GM21825 (cell line): ENCODE measurements at regions not wholly inside any gene's neighbourhood (a gene's known extent, or its start where the extent isn't known, plus 50 kb on each side); places are given as distances from the start of the nearest gene placed in this dataset.
A peak's percentile ranks its signal among the peaks of the same experiment; 100 is the strongest.

Experiments
- ATAC-seq: cut with Tn5 transposase; IDR thresholded peaks from one replicate; pipeline ENCODE4 v1.9.1; 2021; ENCODE audit warnings: mild to moderate bottlenecking, moderate library complexity; ENCODE audit not compliant: unreplicated experiment

DNA sequence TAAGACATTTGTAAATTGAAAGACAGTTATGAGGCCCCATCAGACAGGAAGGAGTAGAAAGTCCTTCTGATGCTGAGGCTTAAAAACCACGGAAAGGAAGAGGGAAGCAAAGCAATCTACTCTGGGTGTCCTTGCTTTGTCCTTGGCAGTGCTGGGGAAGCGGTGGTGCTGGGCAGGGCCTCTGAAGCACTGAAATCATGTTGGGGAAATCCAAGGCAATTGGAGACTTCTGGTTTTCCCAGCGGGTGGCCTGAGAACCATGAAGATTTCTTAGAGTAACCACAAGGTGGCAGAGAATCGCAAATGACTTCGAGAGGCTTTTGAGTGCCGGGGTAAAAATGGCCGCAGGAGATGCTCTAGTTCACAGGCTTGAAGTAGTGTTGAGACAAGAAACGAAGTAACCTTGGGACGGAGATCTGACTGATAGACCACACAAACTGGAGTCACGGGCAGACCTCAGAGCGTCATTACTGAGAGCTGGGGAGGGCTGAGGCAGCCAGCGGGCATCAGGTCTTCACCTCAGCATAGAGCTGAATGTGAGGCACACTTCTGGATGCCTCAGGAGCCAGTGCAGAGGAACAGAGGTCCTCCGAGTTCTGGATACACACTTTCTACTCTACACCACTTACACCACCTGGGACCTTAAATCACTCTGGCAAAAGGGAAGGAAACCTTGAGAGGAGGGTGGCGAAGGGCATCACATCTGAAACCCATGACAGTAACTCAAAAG is 130.7 kb upstream of the GPRIN3 start:
- ATAC-seq = no peak

DNA sequence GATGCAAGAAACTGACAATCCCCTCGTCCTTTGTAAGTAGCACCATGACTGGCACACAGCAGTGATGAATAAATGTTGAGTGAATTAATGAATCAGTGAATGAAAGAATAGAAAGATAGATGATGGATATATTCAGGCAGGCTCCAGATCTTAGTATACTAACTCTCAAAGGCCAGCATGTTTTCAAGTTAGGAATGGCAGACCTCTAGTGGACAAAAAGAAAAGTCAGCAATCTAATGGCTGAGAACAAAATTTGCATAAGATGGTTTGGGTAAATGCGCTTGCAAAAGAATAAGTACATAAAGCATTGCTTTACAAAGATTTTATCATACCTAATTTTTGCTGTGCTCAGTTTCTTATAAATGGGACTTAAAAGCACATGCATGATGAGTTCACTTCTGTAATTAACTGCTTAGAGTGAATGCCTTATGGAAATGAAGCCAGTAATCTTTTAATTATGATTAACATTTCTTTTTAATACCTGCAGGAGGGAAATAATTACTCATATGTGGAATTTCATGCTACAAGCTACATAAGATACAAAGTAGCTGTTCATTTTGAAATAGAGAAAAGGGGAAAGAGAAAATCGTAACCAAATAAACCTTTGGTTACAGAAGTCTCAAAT is 126.9 kb upstream of the GPRIN3 start:
- peak; percentile 55 for ATAC-seq

DNA sequence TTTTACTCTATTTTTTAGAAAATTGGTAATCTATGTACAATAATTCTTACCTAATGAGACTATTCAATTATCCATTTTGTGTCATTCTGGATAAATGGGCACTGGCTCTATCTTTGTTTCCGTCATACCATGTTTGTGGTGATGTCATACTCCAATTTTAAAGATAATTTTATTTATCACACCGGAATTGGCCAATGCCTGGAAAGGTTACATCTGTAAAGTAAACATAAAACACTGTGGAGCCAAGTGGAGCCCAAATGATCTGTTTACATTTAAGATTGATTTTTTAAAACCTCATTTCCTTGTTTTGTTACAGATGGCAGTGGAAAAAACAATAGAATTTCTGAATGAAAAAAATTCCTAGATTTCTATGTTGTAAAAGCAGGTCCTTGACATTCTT is 120.2 kb upstream of the GPRIN3 start:
- ATAC-seq = no peak

DNA sequence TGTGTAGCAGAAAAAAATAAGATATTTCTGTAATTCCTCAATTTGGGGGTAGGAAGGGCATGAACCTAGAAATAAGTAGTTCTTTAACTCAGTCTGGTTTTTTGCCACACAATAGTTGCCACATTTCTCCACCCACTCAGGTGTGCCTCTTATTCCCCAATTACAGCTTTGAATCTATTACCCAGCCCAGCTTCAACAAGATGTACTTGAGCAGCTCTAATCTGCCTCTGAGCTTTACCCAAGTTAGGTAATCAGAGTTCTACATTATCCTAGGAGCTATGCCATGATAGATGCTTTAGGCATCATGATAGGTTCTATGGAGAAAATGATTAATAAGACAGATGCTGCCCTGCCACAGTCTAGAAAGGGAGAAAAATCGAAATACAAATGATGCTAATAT is 117.4 kb upstream of the GPRIN3 start:
- ATAC-seq = no peak

DNA sequence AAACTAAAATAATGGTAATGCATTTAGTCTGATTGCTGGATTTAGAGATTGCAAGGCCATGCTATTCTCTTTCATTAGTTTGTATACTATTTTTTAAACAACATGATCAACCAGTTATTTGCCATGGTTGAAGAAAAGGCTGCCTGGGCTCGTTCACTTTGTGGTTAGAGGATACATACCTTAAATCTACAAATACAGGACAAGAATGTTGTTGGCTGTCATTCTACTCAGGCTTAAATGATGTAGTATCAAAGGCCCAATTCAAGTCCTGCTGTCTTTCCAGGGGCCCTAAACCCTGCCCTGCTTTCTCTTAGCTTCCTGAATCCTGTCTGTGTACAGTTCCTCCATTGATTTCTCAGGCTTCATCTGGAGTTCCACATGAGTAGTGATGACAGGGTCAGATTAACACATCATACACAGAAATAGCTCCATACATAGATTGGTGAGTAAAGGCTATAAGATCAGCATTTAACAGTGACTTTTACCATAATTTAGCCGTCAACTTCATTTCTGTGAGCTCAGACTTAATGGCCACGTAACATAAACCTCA is 114.9 kb upstream of the GPRIN3 start:
- ATAC-seq = no peak

DNA sequence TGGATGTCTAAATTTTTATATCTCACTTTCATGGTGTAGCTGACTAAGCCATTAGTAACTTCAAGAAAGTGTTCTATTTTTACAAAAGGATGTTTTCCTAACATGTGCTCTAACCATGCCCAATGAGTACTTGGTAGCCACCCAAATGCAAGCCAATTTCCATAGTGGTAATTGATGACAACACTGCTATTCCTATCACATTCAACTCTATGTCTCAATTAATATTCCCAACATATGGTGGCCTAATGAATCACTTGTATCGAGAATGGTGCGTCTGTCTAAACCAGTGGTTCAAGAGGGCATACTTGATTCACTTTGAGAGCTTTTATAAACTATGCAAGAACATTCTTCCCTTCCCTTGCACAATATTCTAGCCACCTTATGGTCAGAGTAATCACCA is 112.9 kb upstream of the GPRIN3 start:
- ATAC-seq = no peak

DNA sequence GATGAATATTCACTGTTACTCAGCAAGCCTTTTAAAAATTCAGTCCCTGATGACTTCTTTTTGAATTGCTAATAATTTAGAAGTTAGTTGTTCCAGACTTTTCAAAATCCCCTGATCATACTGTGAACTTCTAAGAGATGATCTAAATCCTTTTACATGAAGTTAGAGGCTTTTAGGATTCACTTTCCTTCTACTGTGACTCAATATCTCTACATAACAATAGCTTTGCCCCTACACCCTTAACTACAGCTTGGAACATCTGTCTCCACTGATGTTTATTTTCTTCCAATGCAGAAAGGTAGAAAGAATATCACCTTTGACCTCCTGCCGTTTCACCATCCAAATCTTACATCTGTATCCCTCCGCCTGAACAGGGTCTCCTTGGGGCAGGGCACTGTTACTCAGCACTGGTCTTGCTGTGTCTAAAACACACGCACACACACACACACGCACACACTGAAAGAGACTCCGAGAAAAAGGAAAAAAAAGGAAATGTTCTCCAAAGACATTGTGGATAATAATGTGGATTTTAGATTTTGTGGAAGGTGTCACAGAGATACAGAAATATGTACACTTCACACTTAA is 111.6 kb upstream of the GPRIN3 start:
- ATAC-seq = no peak

DNA sequence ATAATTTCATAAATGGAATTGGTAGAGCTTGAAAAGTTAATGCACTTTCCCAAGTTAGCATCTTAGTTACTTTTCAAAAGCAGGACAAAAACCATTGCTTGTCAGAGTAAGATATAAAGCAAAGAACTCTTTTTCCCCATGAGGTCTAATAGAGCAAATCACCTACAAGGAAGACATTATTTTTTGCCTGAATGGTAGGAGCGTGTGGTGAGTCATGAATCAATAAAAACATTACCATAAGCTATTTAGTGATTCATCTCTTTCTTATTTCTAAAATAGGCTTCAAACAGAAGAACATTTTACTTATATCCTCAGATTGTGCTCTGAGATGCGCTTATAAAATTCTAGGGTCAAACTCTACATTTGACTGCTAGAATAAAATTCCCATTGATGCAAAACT is 109.4 kb upstream of the GPRIN3 start:
- no peak for ATAC-seq

DNA sequence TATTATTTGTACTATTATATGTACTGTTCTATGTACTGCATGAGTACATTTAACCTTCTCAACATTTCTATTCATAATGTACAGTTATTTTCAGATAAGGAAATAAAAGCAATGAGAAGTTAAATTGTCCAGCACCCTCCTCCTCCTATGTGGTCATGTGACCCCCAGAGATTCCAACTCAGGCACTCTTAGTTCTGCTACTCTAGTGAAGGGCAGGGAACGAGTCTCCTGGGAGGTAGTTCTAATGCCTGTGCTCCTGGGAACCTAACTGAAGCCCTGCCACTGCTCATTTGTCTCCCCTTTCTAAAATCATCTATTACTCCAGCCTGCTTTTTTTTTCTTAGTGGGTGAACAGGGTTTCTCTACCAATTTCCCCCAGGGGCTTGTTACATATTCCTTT is 105.9 kb upstream of the GPRIN3 start:
- ATAC-seq = no peak

DNA sequence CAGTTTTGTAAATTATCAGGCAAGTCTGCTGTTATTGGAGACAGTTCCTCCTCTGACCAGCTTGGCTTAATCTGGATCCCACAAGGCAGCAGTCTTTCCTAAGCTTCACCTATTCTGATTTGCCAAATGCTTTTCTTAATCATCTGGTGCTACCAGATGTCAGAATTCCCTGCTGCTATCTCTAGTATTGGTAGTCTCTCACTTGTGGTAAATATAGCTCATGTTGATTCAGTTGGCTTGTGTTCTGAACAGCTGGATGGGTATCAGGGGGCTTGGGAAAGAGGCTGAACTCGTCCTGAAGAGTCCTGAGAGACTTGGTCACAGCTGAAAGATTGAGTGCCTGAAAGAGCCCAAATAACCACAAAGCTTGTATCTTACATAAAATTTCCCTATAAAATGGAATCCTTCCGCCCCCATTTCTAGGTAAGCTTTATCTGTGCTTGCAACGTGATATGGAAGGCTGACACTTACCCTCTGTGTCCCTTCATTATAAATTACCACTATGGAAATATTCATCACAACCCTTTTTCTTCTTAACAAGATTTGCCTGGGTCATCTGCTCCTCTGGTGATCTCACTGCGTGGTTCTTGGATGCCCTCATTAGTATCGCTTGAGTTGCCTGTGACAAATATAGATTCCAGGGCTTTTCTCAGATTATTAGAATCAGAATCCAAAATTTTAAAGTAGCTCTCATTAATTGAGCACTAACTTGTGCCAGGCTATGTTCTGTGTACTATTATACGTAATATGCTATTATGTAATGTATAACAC is 104.1 kb upstream of the GPRIN3 start:
- no peak for ATAC-seq

DNA sequence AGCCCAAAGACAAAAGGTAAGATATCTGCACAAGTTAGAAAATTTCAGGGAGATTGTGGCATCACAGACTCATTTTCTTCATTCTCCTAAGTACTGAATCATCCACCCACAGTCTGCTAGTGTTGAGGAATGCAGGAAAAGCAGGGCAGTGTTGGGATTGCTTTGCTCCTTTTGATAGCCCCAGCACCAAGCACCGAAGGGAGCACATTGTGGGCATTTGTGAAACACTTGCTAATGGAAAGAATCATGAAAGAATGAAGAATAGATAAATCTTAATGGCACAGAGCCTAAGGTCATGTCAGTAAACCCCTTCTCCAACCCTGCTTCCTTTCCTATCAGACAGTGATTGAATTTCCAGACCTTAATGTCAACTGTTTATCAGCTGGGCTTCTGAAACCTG is 103.1 kb upstream of the GPRIN3 start:
- ATAC-seq = no peak

DNA sequence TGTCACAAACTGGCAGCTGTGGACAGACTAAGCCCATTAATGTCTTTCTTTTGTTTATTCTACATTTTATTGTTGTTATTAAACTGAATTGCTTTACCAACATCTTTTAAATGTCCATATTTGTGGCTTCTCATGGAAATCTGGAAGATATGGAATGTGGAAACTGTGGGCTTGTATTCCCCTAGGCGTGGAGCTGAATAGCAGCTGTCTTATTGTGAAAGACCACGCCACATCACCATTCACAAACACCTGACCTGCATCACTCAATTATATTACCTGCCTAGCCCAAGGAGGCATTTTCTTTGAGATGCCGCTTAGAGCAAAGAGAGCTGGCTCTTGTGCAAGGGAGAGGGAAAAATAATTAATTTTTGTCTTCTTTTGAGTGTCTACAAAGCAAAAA is 96.9 kb upstream of the GPRIN3 start:
- no peak for ATAC-seq

DNA sequence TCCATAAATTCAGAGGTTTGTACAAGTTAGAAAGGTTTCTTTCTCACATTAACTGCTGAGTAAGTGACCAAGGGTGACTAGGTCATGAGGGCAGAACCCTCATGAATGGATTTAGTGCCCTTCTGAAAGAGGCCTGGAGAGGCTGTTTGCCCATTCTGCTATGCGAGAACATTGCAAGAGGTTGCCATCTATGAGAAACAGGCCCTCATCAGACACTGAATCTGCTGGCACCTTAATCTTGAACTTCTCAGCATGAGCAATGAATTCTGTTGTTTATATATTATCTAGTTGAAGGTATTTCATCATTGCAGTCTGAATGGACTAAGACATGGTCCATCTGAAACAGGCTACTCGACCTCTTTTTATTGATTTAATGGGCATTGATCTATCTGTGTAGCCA is 96.2 kb upstream of the GPRIN3 start:
- no peak for ATAC-seq

DNA sequence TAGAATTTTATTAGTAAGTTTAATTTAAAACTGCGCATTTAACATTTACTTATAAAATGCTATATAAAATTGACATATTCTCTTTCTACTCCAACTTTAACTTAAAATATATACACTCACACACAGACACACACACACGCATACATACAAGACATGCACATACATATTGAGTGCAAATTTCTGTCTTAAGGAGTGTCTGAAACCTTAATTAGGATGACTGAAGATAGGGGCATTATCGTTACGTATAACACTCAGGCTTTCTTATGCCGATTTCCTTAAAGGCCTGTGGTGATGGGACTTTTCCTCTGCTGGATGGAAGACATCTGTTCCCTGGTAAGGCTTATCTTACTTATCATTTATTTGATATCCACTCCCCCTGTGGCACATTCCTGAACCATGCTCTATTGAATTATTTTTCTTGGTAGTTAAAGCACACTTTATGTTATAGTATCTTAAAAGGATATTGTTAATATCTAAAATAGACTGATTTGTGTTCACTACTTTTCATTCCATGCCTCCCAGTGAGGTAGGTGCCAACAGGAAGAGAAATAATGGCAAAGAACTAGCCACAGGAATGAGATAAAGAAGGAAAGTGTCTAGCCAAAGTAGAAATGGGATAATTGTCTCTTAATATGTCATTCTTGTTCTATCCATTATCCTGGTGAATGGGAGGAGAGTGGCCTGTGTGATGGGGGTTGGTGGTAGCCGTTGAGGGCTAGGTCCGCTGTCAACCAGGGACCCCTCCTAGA is 92.9 kb upstream of the GPRIN3 start:
- no peak for ATAC-seq

DNA sequence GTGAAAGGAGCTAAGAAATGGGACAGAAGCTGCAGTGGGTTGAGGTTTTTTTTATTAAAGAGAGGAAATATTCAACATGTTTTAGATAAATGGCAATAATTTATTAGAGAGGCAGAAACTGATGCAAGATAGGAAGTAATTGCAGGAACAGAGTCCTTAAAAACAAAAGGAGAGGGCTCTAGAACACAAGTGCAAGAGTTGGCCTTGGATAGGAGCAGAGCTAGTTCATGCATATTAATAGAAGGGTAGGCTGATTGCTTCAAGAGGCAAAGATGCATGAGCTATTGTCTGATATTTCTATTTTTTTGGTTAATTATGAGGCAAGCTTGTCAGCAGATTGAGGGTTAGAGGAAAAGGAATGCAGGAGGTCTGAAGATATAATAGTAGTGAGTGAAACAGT is 91.0 kb upstream of the GPRIN3 start:
- no peak for ATAC-seq

DNA sequence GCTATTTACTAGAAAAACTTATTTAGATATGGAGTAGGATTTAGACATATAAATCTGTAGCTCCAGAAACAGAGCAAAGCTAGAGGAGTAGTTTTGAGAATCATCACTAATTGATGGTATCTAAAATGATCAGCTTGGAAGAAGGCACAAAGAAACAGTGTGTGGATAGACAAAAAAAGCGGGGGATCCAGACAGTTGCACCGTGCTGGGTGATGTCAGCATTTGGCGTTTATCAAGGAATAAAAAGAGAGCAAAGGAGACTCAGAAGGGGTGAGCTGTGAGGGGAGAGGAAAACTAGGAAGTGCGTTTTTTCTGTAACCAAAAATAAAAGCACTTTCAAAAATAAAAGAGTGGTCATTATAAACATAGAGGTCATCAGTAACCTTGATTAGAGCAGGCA is 90.5 kb upstream of the GPRIN3 start:
- no peak for ATAC-seq

DNA sequence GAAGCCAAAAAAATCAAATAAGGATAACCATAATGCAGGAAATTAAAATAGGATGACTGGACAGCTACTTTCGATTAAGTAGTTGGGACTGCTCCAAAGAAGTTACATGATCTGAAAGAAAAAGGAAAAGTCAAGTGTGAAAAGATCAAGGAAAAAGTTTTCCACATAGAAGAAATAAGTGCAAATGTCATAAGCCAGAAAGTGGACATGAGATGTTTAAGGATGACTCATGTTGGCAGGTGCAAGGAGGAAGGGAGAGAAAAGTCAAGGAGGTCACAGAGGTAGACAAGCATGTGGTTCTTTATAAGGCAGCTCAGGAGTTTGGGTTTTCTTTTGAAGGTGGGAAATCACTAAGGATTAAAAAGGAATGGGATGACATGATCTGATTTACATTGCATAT is 89.8 kb upstream of the GPRIN3 start:
- ATAC-seq = no peak

DNA sequence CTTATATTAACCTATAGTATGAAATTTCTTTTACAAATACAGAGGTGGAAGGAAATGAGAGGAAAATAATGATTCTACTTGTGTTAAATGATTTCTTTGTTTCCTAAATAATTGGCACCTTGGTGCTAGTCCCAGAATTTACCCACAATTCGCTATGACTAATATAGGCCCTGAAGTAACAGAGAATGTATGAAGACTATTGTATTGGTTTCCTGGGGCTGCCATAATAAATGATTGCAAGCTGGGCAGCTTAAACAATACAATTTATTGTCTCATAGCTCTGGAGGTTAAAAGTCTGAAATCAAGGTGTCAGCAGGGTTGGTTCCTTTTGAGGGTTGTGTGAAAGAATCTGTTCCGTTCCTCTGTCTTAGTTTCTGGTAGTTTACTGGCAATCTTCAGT is 74.8 kb upstream of the GPRIN3 start:
- ATAC-seq = no peak

DNA sequence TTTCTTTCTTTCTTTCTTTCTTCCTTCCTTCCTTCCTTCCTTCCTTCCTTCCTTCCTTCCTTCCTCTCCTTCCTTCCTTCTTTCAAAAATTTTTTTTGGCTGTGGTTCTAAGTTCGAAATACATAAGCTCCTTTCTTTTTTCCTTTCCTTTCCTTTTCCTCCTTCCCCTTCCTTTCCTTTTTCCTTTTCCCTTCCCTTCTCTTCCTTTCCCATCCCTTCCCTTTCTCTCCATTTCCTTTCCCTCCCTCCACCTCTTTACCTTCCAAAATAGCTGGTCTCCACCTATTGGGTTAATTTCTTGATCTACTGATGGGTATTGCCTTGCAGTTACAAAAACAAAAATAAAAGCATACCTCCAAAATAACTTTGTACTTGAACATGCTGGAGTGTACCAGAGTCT is 73.4 kb upstream of the GPRIN3 start:
- no peak for ATAC-seq

DNA sequence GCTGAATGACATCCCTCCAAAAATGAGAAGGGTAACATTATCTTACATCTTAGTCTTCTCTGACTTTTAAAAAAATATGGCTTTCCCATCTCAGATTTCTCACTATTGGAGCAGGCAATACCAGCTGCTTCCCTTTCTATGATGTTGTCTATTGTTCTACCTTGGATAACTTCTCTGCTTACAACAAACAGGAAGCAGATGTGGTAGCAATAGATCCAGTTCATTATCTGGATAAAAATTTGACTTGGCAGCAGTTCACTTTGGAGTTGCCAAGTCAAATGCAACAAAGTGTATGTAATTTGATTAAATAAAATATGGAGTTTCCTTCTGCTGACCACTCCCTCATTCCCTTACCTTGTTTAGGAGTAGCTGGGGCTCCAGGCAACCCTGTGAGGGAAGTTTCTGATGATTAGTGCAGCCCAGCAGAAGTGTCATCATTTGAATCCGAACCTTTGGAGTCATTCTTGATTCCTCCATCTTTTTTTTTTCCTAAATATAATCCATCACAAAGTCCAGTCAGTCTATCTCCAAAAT is 72.0 kb upstream of the GPRIN3 start:
- ATAC-seq = no peak

DNA sequence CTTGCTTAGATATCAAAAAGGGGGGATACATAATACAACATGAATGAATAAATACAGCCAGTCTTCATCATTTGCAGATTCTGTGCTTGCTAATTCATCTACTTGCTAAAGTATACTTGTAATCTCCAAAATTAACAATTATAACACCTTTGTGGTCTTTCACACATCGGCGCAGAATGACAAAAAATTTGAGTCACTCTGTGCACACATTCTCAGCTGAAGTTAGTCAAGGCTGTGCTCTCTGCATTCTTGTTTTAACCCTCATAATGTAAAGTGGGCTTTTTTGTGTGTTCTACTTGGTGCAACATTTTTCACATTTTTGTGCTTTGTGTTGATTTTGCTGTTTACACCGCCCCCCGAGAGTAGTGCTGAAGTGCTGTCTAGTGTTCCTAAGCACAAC is 65.8 kb upstream of the GPRIN3 start:
- no peak for ATAC-seq
